IPS-18c (cell line): ENCODE measurements at regions not wholly inside any gene's neighbourhood (a gene's known extent, or its start where the extent isn't known, plus 50 kb on each side); places are given as distances from the start of the nearest gene placed in this dataset.
"Not testable (repeated sequence)": the region's sequence is repeated elsewhere in the genome, so short reads cannot be mapped to it uniquely, and the experiment has no call there.

Source experiments
- H3K4me3 ChIP-seq: 2 replicates; pipeline ENCODE4 v1.7.0; 2013; ENCODE audit warnings: low read depth, mild to moderate bottlenecking, low read length, moderate library complexity; ENCODE audit not compliant: insufficient read depth
- H3K9me3 ChIP-seq: one replicate; pipeline ENCODE4 v1.6.1; 2013; ENCODE audit warnings: mild to moderate bottlenecking, low read length, moderate library complexity; ENCODE audit not compliant: control insufficient read depth, insufficient read depth

DNA sequence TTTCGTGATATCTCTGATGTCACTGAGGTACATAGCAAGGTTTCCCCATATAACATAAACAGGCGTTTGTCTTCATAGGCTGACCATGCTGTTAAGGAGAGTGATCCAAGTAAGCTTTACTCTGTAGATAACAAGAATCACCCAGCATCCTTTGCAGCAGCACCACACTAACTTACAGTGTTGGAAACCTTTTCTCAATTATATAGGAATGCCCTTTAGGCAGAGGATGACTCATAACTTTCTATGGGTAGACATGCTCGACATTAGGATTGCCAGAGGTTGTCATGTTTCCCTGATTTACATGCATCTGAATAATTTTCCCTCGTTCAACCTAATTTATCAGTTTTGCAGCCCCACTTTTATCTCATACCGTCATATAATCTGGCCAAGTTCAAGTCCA is 870.0 kb upstream of the CDH9 start:
- H3K4me3 ChIP-seq, result no peak overlapping the region
- H3K9me3 ChIP-seq, result no peaks in the 10 kb centered on the region

DNA sequence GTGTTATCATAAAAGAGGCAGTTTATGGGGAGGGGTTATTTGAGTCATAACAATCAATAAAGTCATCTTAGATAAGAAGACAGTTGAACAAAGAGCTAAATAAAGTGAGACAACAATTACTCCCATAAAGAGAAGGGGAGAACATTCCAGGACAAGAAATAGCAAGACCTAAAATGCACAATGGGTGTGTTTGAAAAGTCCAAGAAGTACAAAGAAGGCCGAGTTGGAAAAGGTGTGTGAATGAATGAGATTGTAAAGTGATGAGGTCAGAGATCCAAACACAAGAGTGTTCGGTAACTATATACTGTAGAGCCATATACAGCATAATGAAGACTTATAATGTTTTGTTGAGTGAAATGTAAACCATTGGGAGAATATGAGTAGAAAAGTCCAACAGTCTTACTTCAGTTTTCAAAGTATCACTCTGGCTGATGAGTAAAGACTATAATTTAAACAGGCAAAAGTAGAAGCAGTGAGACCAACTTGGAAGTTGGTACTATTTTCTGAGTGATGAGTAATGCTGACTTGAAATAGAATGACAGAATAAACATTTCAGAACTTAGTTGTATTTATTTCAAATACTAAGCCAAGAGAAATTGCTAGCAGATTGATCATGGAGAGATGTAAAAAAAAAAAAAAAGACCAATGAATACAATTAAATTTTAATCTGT is 868.7 kb upstream of the CDH9 start:
- no peaks in the 10 kb centered on the region for H3K9me3 ChIP-seq
- no peak overlapping the region for H3K4me3 ChIP-seq

DNA sequence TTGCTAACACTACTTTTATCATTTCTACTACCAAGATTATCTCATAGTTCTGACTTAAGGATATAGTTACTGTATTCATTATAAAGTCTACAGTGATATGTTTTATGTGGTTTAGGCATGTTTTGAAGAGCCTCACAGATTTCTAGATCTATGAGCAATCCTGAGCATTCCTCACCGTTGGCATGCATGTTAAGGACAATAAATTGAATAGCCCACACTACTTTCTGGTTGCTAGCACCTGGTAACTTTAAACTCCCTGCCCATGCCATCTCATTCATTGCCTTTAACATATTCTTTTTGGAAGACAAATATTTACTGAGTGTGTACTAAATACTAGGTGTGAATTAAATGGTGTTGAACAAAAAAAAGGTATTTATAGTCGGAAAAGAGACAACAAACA is 868.1 kb upstream of the CDH9 start:
- H3K4me3 ChIP-seq, result no peak overlapping the region
- no peaks in the 10 kb centered on the region for H3K9me3 ChIP-seq

DNA sequence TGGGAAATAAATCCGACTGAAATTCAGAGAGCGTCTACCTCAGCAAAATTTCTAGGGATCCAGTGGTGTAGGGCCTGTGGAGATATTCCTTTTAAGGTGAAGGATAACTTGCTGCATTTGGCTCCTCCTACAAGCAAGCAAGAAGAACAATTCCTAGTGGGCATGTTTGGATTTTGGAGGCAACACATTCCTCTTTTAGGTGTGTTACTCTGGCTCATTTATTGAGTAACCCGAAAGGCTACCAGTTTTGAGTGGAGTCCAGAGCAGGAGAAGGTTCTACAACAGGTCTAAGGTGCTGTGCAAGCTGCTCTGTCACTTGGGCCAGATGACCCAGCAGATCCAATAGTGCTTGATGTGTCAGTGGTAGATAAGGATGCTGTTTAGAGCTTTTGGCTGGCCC is 862.4 kb upstream of the CDH9 start:
- Histone ChIP-seq H3K9me3 (no peaks in the 10 kb centered on the region), H3K4me3 (no peak overlapping the region)

DNA sequence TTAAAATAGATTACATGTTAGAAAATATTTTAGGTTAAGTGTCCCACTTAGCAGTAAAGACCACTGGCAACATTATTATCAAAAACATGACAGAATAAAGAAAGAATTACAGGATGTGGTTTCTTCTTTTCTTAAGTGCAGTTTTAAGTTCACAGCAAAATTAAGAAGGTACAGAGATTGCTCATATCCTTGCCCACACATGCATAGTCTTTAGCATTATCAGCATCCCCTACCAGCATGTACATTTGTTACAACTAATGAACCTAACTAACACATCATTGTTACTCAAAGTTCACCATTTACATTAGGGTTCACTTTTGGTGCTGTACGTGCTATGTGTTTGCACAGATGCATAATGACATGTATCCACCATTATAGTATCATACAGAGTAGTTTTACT is 837.7 kb upstream of the CDH9 start:
- Histone ChIP-seq H3K4me3 (no peak overlapping the region), H3K9me3 (no peaks in the 10 kb centered on the region)

DNA sequence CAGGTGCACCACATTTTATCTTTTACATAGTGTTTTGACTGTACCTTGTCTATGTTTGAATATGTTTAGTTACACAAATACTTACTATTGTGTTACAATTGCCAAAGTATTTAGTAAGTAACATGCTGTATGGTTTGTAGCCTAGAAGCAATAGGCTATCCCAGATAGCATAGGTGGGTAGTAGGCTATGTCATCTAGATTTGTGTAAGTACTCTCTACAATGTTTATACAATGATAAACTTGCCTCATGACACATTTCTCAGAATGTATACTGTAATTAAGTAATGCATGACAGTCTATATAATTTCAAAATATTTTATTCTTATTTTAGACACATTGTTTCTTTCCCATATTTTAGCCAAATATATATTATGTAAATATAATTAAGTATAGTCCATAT is 836.8 kb upstream of the CDH9 start:
- H3K4me3 ChIP-seq, result no peak overlapping the region
- H3K9me3 ChIP-seq, result no peaks in the 10 kb centered on the region

DNA sequence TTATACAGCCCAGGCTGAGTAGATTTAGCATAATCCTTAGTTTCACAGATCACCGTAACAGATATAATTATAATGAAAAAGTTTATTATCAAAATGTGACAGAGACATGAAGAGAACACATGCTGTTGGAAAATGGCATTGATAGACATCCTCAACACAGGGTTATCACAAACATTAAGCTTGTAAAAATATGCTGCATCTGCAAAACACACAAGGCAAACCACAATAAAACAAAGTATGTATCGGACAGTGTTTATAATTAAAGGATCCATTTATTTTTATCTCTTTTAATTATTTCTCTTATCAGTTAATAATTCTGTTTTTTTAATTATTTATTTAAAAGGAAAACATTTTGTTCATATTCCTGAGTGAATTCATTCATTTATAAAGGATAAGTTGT is 829.9 kb upstream of the CDH9 start:
- H3K9me3 ChIP-seq, result no peaks in the 10 kb centered on the region
- no peak overlapping the region for H3K4me3 ChIP-seq

DNA sequence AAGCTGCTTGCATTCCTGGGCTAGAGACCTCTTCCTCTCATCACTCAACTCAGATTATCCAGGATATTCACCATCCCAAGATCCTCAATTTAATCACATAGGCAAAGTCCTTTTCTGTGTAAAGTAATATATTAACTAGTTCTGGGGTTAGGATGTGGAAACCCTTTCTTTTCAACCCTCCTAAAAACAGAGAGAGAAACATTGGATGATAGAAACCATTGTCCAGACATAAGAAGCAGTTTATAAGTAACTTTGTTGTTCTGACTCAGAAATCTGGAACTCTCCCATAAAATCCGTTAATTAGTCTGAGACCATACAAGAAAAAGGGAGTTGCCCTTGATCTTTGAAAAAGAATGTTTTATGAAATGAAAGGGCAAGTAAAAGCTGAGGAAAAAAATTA is 817.1 kb upstream of the CDH9 start:
- Histone ChIP-seq H3K9me3 (no peaks in the 10 kb centered on the region), H3K4me3 (no peak overlapping the region)

DNA sequence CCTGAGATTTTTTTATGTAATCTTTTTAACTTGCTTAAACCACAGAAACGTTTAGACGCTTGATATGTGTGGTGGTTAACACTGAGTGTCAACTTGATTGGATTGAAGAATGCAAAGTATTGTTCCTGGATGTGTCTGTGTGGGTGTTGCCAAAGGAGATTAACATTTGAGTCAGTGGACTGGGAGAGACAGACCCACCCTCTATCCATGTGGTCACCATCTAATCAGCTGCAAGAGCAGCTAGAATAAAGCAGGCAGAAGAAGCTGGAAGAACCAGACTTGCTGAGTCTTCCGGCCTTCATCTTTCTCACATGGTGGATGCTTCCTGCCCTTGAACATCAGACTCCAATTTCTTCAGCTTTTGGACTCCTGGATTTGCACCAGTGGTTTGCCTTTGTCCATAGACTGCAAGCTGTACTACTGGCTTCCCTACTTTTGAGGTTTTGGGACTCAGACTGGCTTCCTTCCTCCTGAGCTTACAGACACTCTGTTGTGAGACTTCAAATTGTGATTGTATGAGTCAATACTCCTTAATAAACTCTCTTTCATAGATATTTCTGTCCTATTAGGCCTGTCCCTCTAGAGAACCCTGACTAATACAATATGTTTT is 816.0 kb upstream of the CDH9 start:
- Histone ChIP-seq H3K4me3 (no peak overlapping the region), H3K9me3 (no peaks in the 10 kb centered on the region)

DNA sequence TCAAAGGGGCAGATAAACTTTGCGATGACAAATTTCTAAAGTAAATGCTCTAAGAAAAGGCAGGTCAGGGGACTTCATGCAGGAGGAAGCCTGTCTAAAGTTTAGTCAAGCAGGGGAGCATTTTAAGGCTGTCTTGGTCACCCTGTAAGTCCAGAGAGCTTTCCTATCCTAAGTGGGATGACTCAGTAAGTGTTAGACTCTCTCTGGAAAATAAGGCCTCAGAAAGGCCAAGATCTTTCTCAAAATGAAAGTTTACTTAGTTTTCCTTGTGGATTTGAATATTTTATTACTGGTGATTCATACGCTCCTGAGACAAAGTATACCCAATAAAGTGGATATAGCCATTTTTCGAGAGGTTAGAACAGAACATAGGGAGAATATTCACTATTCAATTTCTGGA is 806.9 kb upstream of the CDH9 start:
- Histone ChIP-seq H3K4me3 (no peak overlapping the region), H3K9me3 (no peaks in the 10 kb centered on the region)

DNA sequence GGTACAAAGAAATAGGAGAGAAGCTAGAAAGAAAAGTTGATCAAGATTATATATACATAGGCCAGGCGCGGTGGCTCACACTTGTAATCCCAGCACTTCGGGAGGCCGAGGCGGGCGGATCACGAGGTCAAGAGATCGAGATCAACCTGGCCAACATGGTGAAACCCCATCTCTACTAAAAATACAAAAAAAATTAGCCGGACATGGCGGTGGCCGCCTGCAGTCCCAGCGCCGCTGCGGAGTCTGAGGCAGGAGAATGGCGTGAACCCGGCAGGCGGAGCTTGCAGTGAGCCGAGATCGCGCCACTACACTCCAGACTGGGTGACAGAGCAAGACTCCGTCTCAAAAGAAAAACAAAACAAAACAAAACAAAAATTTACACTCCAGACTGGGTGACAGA is 798.3 kb upstream of the CDH9 start:
- H3K4me3 ChIP-seq, result not testable (repeated sequence)

DNA sequence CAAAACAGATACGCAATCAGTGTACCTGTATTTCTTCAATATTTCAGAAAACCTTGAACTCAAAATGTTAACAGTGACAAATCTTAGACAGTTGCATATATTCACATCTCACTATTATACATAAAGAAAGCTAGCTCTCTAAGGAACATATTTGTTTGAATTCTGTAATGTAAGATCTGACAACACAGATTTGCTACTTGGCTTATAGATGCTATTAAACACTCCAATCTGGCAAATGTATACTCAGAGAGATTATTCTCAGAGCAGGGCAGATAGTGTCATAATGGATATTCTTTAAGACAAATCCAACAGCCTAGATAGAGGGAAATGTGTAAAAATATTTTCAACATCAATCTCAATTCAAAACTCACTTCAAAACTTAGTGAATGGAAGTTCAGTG is 794.5 kb upstream of the CDH9 start:
- no peak overlapping the region for H3K4me3 ChIP-seq
- H3K9me3 ChIP-seq, result no peaks in the 10 kb centered on the region

More for the DNA sequence above, 798.3 kb upstream of the CDH9 start:
- not testable (repeated sequence) for H3K9me3 ChIP-seq

DNA sequence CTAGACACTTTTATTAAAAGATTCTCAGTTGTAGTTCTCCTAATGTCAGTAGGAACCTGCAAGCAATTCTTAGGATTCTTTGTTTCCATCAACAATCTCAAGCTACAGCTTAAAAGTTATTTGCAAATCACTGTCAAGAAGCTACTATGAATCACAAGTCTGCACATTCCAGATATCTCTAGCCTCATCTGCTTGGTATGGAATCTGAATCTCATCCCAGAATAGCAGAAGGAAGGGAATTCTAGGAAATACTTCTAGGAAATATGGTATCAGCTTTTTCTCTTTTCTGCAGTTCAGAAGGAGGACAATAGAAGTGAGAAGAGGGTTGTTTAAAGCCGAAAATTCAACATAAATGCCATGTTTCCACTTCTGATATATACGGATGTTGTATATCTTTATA is 792.2 kb upstream of the CDH9 start:
- no peaks in the 10 kb centered on the region for H3K9me3 ChIP-seq
- H3K4me3 ChIP-seq, result no peak overlapping the region

DNA sequence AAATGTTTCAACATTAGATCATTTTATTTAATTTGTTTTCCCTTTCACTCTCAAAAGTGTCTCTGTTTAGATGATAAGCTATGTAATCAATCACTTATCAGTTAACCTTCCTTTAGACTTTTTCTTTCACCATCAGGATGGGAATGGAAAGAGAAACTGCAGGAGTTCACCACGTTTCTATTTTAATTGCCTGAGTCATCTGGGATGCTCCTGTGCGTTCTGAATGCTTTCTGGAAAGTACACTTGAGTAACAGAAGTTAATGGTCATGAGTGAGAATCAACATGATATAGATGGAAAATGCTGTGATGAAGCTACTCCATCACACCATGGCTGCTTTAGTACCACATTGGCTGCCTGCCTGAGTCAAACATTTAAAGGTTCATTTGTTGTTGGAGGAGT is 783.3 kb upstream of the CDH9 start:
- no peak overlapping the region for H3K4me3 ChIP-seq
- no peaks in the 10 kb centered on the region for H3K9me3 ChIP-seq

DNA sequence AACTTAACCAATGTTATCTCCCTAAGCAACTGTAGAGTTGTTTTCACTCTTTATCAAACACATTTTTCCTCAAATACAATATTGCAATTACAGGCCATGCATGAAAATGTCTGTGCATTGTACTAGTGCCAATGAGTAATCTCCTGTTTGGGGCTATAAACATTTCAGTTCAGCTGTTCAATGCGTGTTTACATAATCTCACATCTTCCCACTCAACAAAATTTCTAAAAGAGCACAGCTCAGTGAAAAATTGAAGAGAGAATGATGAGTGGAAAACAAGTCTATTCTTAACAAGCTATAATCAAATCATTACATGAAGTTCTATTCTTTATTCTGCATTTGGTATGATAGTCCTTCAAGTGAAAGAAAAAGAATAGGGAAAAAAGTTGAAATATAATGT is 780.5 kb upstream of the CDH9 start:
- Histone ChIP-seq H3K4me3 (no peak overlapping the region), H3K9me3 (no peaks in the 10 kb centered on the region)

DNA sequence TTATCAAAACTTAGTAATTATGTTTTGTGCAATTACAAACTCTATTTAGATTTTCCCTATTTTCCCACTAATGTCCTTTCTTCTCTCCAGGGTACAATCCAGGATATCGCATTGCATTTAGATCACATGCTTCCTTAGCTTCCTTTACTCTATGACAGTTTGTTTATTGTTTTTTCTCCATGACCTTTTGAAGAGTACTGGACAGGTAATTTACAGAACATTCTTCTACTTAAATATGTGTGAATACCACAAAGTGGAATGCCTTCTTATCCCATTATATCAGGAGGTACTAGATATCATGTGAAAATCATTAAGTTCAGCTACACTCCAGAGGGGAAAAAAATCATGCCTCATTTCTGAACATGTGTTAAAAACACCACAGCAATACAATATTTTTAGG is 776.6 kb upstream of the CDH9 start:
- Histone ChIP-seq H3K4me3 (no peak overlapping the region), H3K9me3 (no peaks in the 10 kb centered on the region)

DNA sequence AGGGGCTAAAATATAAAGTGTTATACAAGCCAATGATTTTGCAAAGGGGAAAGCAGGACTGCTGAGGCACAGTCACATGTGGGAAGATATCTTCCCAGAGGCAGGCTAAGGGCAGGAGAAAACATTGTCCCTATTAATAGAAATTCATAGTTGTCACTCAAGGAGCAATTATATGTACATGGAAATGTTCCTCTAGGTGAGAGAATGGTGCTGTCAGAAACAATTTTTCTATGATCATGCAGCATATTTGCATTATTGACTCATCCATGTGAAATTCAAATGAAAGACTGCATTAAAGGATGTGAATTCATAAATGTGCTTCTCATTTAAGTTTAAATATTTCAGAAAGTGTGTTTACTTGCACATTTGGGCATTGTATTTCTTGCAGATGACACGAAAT is 775.9 kb upstream of the CDH9 start:
- no peak overlapping the region for H3K4me3 ChIP-seq
- no peaks in the 10 kb centered on the region for H3K9me3 ChIP-seq

DNA sequence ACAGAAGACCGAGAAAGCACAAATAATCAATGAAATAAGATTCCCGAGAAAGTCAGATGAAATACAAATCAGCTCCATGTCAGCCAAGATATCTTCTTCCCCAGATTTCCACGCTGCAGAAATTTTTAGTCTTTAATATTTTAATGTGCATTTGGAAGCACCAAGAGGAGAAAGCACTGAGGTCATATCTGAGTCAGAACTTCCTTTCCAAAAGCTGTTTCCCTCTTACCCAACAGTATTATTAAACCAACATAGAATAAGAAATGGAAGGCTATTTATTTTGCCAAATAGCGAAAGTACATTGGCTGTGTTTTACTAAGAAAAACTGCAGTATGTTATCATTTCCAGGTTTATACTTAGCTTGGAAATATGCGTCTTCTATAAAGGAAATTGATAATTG is 772.1 kb upstream of the CDH9 start:
- Histone ChIP-seq H3K9me3 (no peaks in the 10 kb centered on the region), H3K4me3 (no peak overlapping the region)

DNA sequence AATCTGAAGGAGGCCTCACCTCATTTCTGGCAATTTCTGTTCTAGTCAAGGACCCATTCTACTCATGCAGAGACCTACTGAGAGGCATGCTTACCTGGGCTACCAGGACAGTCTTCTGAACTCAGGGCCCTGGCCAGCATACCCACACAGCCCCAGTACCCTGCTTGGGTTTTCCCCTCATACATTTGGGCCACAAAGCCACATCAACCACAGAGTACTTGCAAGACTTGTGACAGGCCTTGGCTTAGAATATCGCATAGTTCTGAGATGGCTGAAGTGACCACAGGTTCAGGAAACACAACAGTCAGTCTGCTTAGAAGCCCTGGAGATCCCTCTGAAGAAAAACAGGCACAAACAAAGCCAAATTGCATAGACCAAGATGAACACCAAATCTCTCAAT is 758.8 kb upstream of the CDH9 start:
- no peak overlapping the region for H3K4me3 ChIP-seq
- H3K9me3 ChIP-seq, result no peaks in the 10 kb centered on the region
